Activated T-helper 1 cell treated with Interleukin-2 at 50 U/mL for 16 hours (primary cell): ENCODE measurements at regions not wholly inside any gene's neighbourhood (a gene's known extent, or its start where the extent isn't known, plus 50 kb on each side); places are given as distances from the start of the nearest gene placed in this dataset.
A peak's percentile ranks its signal among the peaks of the same experiment; 100 is the strongest.

Source experiments
- DNase-seq: peaks from one replicate; pipeline ENCODE4 v3.0.0-alpha.2; 2020; ENCODE audit warnings: low read depth

GRCh38 chr5:54769746-54770145, 215.6 kb downstream of the ESM1 start:
- no peak for DNase-seq

- DNase-seq: no peak
Observed at GRCh38 chr5:54769072-54769471, 216.3 kb downstream of the ESM1 start.

GRCh38 chr5:54766748-54767147, 218.6 kb downstream of the ESM1 start:
- DNase-seq: no peak

GRCh38 chr5:54765165-54766028, 220.0 kb downstream of the ESM1 start:
- DNase-seq: no peak

GRCh38 chr5:54764102-54765090, 221.0 kb downstream of the ESM1 start:
- no peak for DNase-seq

- DNase-seq: no peak
Observed at GRCh38 chr5:54761213-54761701, 224.1 kb downstream of the ESM1 start.

- no peak for DNase-seq
Observed at GRCh38 chr5:54760182-54760935, 225.0 kb downstream of the ESM1 start.

- DNase-seq: no peak
Observed at GRCh38 chr5:54758038-54758437, 227.4 kb downstream of the ESM1 start.

- no peak for DNase-seq
Observed at GRCh38 chr5:54757541-54757940, 227.9 kb downstream of the ESM1 start.

- DNase-seq: no peak
Observed at GRCh38 chr5:54756796-54757402, 228.5 kb downstream of the ESM1 start.

GRCh38 chr5:54756301-54756700, 229.1 kb downstream of the ESM1 start:
- DNase-seq: no peak

- DNase-seq: no peak
Observed at GRCh38 chr5:54754878-54755277, 230.5 kb downstream of the ESM1 start.

- DNase-seq: no peak
Observed at GRCh38 chr5:54754420-54754819, 231.0 kb downstream of the ESM1 start.

- DNase-seq: no peak
Observed at GRCh38 chr5:54753753-54754152, 231.6 kb downstream of the ESM1 start.

GRCh38 chr5:54753034-54753433, 232.4 kb downstream of the ESM1 start:
- DNase-seq: no peak

GRCh38 chr5:54748527-54748926, 231.0 kb downstream of the SNX18 start:
- no peak for DNase-seq

- no peak for DNase-seq
Observed at GRCh38 chr5:54746777-54747398, 229.3 kb downstream of the SNX18 start.

- DNase-seq: no peak
Observed at GRCh38 chr5:54746346-54746745, 228.8 kb downstream of the SNX18 start.

- no peak for DNase-seq
Observed at GRCh38 chr5:54745599-54745998, 228.0 kb downstream of the SNX18 start.

- peak; percentile 27 for DNase-seq
Observed at GRCh38 chr5:54743997-54744788, 226.6 kb downstream of the SNX18 start.
